ENCODE measurements at regions not wholly inside any gene's neighbourhood (a gene's known extent, or its start where the extent isn't known, plus 50 kb on each side); places are given as distances from the start of the nearest gene placed in this dataset.

- TF ChIP-seq CTBP1 (IDR thresholded peaks at IDR 0.05; ENCODE audit: borderline replicate concordance) (no peak), ZNF384 (IDR thresholded peaks at IDR 0.05) (no peak), ARNT (IDR thresholded peaks at IDR 0.05) (no peak), NFRKB (IDR thresholded peaks at IDR 0.05) (no peak)
- DNase-seq (ENCODE audit: extremely low spot score): no peak
- ChIA-PET CTCF (no interaction called here), POLR2A (no interaction called here)
Measured at GRCh38 chr7:12770227-12770975, 83.0 kb downstream of the ARL4A start.

GRCh38 chr7:12771378-12771877 is 84.0 kb downstream of the ARL4A start:
- DNase-seq (ENCODE audit: extremely low spot score): peak; percentile 15
- ChIA-PET POLR2A (no interaction called here), CTCF (no interaction called here)
- TF ChIP-seq L3MBTL2 (conservative IDR thresholded peaks at IDR 0.05): no peak
- TF ChIP-seq, protein P1, sequence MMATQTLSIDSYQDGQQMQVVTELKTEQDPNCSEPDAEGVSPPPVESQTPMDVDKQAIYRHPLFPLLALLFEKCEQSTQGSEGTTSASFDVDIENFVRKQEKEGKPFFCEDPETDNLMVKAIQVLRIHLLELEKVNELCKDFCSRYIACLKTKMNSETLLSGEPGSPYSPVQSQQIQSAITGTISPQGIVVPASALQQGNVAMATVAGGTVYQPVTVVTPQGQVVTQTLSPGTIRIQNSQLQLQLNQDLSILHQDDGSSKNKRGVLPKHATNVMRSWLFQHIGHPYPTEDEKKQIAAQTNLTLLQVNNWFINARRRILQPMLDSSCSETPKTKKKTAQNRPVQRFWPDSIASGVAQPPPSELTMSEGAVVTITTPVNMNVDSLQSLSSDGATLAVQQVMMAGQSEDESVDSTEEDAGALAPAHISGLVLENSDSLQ (IDR thresholded peaks at IDR 0.05): peak; percentile 34

GRCh38 chr7:12772768-12773167 is 85.3 kb downstream of the ARL4A start:
- POLR2A ChIA-PET: no interaction called here
- CTCF ChIA-PET: interaction anchor here (0.5 kb wide), 1 partner anchor 159 kb away, joined by 3 read pairs; no protein-coding TSS in a partner anchor
- no peak for DNase-seq (ENCODE audit: extremely low spot score)
- no peak for TF ChIP-seq SP1 (IDR thresholded peaks at IDR 0.05)
- TF ChIP-seq, protein P1 (IDR thresholded peaks at IDR 0.05): no peak
- no peak for TF ChIP-seq FOXK2 (IDR thresholded peaks at IDR 0.05)
- no peak for TF ChIP-seq TARDBP (IDR thresholded peaks at IDR 0.05)
- TF ChIP-seq CTBP1 (IDR thresholded peaks at IDR 0.05; ENCODE audit: borderline replicate concordance): no peak
- TF ChIP-seq ELF4 (IDR thresholded peaks at IDR 0.05): no peak
- TF ChIP-seq BHLHE40 (IDR thresholded peaks at IDR 0.05; ENCODE audit: borderline replicate concordance): no peak
- TF ChIP-seq NFRKB (IDR thresholded peaks at IDR 0.05): no peak
- TF ChIP-seq FOXM1 (IDR thresholded peaks at IDR 0.05; ENCODE audit: borderline replicate concordance): no peak
- TF ChIP-seq HDGF (IDR thresholded peaks at IDR 0.05; ENCODE audit: borderline replicate concordance): no peak
- no peak for TF ChIP-seq ZNF384 (IDR thresholded peaks at IDR 0.05)
- TF ChIP-seq LEF1 (IDR thresholded peaks at IDR 0.05; ENCODE audit: borderline replicate concordance): no peak
- TF ChIP-seq FOXA1 (IDR thresholded peaks at IDR 0.05): no peak
- no peak for TF ChIP-seq SUZ12 (IDR thresholded peaks at IDR 0.05)
- no peak for TF ChIP-seq L3MBTL2 (conservative IDR thresholded peaks at IDR 0.05)

GRCh38 chr7:12777257-12777656 is 89.8 kb downstream of the ARL4A start:
- no peak for DNase-seq (ENCODE audit: extremely low spot score)
- CTCF ChIA-PET: no interaction called here
- TF ChIP-seq NFRKB (IDR thresholded peaks at IDR 0.05) (no peak), FOXM1 (IDR thresholded peaks at IDR 0.05; ENCODE audit: borderline replicate concordance) (no peak), SP1 (IDR thresholded peaks at IDR 0.05) (no peak), ARNT (IDR thresholded peaks at IDR 0.05) (no peak), HDGF (IDR thresholded peaks at IDR 0.05; ENCODE audit: borderline replicate concordance) (no peak), FOXA1 (IDR thresholded peaks at IDR 0.05) (no peak), TARDBP (IDR thresholded peaks at IDR 0.05) (no peak), CTBP1 (IDR thresholded peaks at IDR 0.05; ENCODE audit: borderline replicate concordance) (no peak), BHLHE40 (IDR thresholded peaks at IDR 0.05; ENCODE audit: borderline replicate concordance) (no peak), ZNF384 (IDR thresholded peaks at IDR 0.05) (no peak), ELF4 (IDR thresholded peaks at IDR 0.05) (no peak), FOXK2 (IDR thresholded peaks at IDR 0.05) (no peak), LEF1 (IDR thresholded peaks at IDR 0.05; ENCODE audit: borderline replicate concordance) (no peak), SUZ12 (IDR thresholded peaks at IDR 0.05) (no peak), L3MBTL2 (conservative IDR thresholded peaks at IDR 0.05) (no peak)
- TF ChIP-seq, protein P1 (IDR thresholded peaks at IDR 0.05): no peak
- POLR2A ChIA-PET: no interaction called here

DNA sequence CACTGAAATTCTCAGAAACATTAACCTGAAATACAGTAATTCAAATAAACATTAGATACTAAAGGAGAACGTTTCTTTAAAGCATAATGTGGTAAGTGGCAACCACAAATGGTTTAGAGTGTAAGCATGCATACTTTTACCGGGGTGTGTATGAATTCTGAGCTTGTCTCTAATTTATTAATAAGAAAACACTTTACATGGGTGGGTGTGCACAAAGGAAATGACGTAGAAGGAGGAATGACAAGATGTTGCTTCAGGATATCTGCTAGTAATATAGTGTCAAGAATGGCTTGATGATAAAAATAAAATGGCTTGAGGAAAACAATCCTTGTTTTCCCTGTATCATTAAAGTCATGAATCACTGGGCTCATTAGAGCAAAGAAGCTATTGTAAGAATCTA is 92.5 kb downstream of the ARL4A start:
- TF ChIP-seq FOXK2 (IDR thresholded peaks at IDR 0.05) (no peak), CTBP1 (IDR thresholded peaks at IDR 0.05; ENCODE audit: borderline replicate concordance) (no peak), HDGF (IDR thresholded peaks at IDR 0.05; ENCODE audit: borderline replicate concordance) (no peak), FOXM1 (IDR thresholded peaks at IDR 0.05; ENCODE audit: borderline replicate concordance) (no peak), NFRKB (IDR thresholded peaks at IDR 0.05) (no peak), BHLHE40 (IDR thresholded peaks at IDR 0.05; ENCODE audit: borderline replicate concordance) (no peak), L3MBTL2 (conservative IDR thresholded peaks at IDR 0.05) (no peak), ELF4 (IDR thresholded peaks at IDR 0.05) (no peak), FOXA1 (IDR thresholded peaks at IDR 0.05) (no peak), TARDBP (IDR thresholded peaks at IDR 0.05) (no peak), LEF1 (IDR thresholded peaks at IDR 0.05; ENCODE audit: borderline replicate concordance) (no peak), SUZ12 (IDR thresholded peaks at IDR 0.05) (no peak), SP1 (IDR thresholded peaks at IDR 0.05) (no peak), ARNT (IDR thresholded peaks at IDR 0.05) (no peak), ZNF384 (IDR thresholded peaks at IDR 0.05) (no peak)
- TF ChIP-seq, protein P1 (IDR thresholded peaks at IDR 0.05): no peak
- ChIA-PET CTCF (no interaction called here), POLR2A (no interaction called here)
- DNase-seq (ENCODE audit: extremely low spot score): no peak

Measured in HEK293T (cell line).